Stimulated activated naive CD8-positive, alpha-beta T cell treated with anti-CD3 and anti-CD28 coated beads, Interleukin-15, Interleukin-2, amounts not matched to agents 100 U/mL and 50 U/mL, for 24 hours (primary cell): ENCODE measurements at regions not wholly inside any gene's neighbourhood (a gene's known extent, or its start where the extent isn't known, plus 50 kb on each side); places are given as distances from the start of the nearest gene placed in this dataset.

ENCODE experiments used
- ATAC-seq: fragments of 150-1000 bp; cut with Tn5 transposase; one replicate; pipeline ENCODE4 v1.10.0; 2021
- DNase-seq: peaks from one replicate; pipeline ENCODE4 v3.0.0; 2021

DNA sequence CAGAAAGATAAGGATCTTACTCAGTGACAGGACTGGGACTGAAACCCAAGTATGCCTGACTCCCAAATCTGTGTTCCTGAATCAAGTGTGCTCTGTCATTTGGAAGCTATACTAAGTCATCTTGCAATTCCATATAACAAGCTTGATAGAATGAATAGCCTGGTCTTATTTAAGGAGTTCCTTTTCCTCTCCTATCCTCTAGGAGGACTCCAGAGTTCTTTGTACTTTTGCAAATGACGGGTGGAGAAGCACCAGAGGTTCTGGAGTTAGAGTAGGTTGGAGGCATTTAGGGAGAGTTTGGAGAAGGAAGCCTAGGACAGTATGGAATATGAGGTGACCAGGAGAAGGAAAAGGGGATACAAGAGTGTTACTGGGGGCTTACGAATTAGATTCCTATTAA, 92.9 kb upstream of the RCN1 start:
- no peak for ATAC-seq
- no peak for DNase-seq

DNA sequence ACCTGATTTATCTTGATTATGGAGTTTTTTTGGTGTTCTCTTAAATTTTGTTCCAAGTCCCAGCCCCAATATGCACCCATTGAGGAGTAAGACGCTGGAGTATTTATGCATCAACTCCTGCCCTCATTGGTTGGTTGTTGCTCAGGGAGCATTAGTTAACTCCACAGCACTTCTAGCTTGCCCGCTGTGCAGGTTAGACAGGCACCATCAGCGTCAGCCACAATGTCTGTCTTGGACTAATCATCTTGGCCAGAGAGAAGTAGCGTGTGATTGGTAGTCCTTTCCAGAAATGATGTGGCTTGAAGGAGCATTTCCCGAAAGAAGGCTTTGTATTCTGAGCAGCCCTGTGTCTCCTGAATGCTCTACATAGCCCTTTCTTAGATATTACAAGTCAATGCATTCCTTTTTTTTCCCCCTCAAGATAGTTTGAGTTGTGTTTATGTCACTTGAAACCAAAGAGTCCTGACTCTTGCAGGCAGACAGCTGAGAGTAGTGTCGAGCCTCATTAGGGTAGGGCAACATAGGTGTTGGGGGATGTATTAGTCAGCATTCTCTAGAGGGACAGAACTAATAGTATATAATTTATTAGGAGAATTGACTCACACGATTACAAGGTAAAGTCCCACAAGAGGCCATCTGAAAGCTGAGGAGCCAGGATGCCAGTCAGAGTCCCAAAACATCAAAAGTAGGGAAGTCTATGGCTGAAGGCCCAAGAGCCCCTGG, 94.6 kb upstream of the RCN1 start:
- no peak for DNase-seq
- no peak for ATAC-seq

- no peak for ATAC-seq
- DNase-seq, result no peak
Measured at GRCh38 chr11:31995525-31996094, 95.3 kb upstream of the RCN1 start.

DNA sequence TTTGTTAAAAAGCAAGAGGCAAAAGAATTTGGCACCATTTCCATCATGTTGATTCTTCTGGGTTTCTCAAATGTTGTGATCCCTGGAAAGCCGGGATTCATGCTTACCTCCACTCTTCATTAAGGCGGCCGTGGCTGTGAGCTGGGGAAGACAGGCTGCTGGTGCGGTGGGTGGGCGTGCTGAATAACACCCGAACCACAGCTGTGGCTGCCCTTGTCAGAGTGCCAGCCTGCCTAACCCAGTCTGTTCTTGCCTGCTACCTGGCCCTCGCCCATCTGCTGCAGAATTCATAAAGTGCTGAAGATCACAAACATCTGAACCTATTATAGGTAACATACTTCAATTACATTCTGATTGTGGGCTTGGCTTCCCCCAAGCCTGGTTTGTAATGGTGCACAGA, 95.8 kb upstream of the RCN1 start:
- no peak for DNase-seq
- ATAC-seq, result no peak

DNA sequence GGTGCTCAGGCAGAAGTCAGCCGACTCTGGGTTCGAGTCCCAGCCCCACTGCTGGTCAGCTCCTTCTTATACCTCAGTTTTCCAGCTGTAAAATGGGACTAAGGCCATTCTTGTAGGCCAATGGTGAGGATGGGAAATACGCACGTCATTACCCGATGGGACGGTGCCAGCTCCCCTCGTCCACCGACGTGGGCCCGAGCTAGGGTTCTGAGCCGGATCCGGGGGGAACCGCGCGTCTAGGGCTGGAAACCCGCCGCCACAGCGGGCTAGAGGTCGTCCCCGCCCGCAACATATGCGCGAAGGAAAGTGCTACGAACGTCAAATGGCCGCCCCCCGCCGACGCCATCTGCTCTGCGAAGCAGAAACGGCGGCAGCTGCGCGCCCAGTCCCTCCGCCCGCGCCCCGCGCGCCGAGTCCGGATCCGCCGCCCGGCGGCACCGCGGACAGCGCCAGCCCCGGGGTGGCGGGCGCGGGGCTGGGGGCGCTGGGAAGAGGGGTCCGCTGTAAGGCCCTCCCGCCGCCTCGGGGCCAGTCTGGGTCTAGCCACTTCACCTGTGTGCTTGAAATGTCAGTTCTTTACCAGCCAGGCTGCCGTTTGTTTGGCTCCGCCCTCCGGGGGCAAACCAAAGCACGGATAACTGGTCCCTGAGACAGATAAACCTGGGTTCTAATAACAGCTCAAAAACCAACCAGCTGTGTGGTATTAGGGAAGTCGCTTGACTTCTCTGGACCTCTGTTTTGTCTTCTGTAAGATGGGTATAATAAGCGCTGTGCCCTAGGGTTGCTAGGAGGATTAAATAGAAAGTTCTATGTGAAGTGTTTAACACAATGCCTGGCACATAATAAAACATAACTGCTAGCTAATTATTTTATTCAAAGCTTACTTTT, 103.5 kb upstream of the RCN1 start:
- ATAC-seq, result no peak
- DNase-seq, result peak; percentile 6

DNA sequence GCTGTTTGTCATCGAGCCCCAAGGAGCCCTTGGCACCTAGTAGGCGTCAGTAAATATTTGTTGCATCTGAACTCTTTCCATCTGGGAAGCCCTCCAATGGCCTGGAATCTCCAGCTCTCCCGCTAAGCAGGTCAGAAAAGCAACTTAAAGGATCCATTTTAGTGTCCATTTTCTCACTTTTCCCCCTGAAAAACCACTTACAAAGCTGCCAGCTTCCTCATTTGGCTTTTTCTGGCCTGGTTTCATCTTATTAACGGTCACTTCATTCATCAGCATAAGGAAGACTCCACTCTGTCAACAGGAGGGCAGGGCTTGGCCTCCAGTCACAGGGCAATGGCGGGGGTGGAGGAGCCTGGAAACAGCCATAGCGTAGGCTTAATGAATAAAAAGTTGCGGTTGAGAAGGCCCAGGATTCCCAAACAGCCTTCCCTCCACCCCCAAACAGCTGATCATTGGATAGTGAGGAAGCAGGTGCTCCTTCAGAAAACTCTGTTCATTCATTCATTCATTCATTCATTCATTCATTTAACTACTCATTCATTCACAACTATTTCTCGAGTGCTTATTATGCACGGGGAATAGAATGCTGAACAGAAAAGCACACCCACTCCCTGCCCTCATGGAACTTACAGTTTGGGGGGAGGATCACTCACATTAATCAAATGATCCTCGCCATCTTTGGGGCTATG, 104.5 kb upstream of the RCN1 start:
- ATAC-seq (no peak), DNase-seq (no peak)

GRCh38 chr11:31981457-31981856, 109.4 kb upstream of the RCN1 start:
- no peak for ATAC-seq
- no peak for DNase-seq

DNA sequence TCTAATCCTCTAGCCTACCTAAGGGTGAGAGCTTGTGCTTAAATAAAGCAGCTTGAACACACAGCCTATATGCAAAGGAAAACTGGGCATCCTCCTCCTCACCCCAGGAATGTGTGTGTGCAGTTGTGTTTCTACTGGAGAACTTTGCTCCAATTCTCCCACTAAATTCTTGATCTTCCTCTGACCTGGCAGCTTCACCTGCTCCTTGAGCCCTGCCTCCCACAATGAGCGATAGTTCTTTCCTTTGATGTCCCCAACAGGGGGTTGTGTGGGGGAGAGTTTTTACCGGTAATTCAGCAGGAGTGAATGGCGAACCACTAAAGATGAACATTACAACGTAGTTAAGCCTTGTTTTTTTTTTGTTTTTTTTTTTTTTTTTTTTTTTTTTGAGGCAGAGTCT, 113.5 kb upstream of the RCN1 start:
- DNase-seq, result no peak
- ATAC-seq, result no peak

- DNase-seq, result no peak
Measured at GRCh38 chr11:31974366-31975136, 116.3 kb upstream of the RCN1 start.

GRCh38 chr11:31973172-31973571, 117.7 kb upstream of the RCN1 start:
- DNase-seq (no peak), ATAC-seq (no peak)

More at GRCh38 chr11:31974366-31975136, 116.3 kb upstream of the RCN1 start:
- no peak for ATAC-seq

- ATAC-seq (no peak), DNase-seq (no peak)
Measured at GRCh38 chr11:31972623-31973022, 118.3 kb upstream of the RCN1 start.

DNA sequence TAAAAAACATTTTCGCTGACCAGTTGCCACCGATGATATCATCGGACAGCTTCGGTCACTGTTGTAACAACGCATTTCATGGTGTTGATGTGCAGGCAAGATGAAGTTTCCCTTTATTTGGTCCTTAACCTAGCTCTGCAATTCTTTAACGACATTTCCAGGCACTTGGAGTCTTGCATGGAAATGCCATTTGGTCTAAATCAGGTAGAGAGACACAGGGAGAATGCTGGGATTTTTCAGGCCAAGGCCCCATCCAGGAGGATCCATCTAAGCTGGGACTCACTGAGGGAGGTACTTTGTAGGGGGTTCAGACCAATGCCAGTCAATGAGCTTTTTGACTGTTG, 121.5 kb upstream of the RCN1 start:
- no peak for DNase-seq
- ATAC-seq, result no peak

DNA sequence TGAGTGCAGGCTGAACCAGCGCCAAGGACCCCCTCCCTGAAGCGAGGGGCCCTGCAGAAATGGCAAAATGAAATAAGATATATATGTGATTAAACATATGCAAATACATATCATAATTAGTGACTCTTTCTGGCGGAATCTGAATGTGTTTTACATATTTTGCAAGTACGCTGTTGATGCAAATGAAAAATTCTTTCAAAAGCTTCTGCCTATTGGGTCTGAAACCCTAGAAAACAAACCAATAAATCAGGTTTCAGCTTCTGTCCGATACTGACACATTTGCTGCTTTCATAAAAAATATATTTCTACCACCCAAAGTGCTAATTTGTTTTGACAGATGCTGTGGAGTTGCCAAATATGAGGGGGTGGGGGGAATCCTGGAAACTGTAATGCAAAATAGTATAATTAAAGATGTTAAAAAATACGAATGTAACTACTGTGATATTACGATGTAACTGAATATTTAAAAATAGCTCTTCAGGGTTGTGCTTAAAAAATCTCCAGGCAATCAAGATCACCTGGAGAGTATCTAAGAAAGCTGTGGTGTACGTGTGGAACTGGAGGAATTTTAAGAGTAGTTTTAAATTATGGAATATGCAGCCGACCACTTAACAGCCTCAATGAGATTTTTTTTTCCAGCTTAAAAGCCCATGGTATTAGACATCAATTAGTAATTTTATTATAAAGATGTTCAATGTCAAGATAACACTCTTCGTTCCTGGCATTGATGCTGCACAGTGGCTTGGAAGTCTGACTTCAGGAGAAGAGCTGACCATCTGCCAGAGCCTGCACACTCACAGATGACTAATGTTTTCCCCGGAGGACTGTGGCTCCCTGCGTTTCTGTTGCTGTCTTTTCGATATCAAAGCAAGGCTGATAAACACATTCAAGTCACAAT, 122.2 kb upstream of the RCN1 start:
- DNase-seq (no peak), ATAC-seq (no peak)

DNA sequence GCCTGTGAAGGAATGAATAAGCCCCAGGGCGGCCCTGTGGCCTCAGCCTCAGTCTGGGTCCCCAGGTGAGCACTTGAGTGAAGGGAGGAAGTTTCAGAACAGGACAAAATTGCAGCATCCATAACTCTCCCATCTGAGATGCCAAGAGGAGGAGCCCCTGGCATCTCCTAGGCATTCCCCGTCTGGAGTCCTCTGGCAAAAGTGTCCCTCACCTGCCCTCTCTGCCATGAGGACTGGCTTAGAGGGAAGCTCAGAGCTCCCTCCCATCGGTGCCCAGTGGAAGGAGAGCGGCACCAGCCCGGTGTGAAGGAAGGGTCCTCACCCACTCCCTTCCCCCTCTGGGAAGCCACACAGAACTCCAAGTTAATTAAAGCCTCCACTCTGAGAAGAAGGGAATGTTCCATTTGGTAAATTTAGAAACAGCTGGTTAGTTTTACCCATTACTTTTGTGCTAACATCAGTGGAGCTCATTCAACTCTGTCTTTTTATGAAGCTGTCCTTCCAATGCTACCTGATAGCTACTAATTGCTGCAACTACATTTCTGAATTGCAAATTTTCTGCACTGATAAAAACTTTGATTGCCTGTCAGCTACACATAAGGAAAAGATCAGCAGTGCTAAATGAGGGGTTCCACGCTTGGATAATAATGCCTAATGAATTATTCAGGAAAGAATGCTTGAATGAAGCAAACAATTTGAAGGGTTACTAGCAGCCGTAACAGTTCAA, 123.3 kb upstream of the RCN1 start:
- no peak for DNase-seq
- no peak for ATAC-seq

GRCh38 chr11:31966846-31967245, 124.0 kb upstream of the RCN1 start:
- no peak for DNase-seq
- ATAC-seq, result no peak

GRCh38 chr11:31964181-31964580, 126.7 kb upstream of the RCN1 start:
- DNase-seq (no peak), ATAC-seq (no peak)

DNA sequence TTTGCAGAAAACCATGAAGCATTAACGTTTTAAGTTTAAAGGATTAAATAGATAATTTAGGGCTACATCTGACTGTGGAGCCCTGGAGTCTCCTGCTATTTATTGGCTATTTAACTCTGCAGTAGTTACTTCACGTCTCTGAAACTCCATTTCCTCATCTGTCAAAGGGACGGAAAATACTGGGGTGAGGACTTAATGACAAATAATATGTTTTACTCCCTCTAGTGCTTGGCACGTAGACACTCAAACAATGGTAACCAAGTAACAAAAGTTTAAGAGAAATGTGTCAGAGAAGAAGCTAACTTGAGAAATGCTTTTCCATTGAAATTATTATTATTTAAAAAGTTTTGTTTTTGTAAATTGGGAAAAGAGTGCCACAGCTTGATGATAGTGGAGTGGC, 130.7 kb upstream of the RCN1 start:
- DNase-seq, result no peak
- no peak for ATAC-seq

- ATAC-seq (no peak), DNase-seq (no peak)
Measured at GRCh38 chr11:31959716-31960115, 131.2 kb upstream of the RCN1 start.

DNA sequence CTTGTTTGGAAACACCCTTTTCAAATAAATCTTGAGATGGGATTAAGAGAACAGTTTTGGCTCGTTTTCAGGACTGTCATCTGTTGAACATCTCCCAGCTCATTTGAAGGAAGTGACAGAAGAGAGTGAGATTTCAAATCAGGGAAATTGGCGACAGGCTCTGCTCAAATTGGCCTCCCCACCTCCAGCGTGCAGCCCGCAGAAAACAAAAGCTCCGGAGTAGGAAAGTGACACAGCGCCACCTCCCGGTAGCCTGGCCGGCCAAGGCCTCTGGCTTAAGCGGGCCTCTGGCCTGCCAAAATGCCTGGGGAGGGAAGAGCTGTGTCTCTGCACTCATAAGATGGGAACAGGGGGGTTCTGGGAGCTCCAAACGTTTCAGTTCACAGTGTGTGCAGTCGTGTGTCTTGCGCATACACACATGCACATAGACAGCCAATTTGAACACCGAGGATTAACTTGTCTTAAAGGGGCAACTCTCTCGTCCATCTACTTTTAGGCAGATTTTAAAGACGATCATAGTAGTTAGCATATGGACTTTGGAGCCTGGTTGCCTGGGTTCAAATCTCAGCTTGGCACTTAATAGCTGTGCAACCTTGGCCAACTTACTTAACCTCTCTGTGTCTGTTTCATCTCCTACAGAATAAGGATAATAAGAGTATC, 132.7 kb upstream of the RCN1 start:
- DNase-seq (peak; percentile 79), ATAC-seq (peak; percentile 45)

DNA sequence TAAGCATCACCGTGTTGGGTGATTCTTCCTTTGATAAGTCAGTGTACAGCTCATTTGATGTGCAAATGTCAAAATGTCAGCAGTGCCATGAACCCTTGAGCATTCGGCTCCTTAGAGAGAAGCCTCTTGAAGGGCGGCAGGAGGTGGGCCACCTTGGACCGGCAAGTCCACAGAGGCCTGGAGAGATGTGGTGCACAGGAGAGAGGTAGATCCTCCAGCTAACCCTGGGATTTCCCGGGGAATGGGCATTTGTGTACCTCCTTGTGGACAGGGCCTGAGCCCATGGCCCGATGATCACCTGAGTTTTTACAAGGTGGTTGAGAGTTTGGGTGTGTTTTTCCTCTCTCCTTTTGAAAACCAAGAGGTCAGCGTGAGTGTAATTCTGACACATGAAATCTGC, 133.2 kb upstream of the RCN1 start:
- no peak for ATAC-seq
- DNase-seq, result no peak
